GM12865 (cell line): ENCODE measurements at regions not wholly inside any gene's neighbourhood (a gene's known extent, or its start where the extent isn't known, plus 50 kb on each side); places are given as distances from the start of the nearest gene placed in this dataset.

Experiments used
- DNase-seq: peaks from one replicate; pipeline ENCODE4 v3.0.0; 2010; ENCODE audit warnings: low read depth
- H3K4me3 ChIP-seq: 2 replicates; pipeline ENCODE4 v1.5.1; 2011; ENCODE audit warnings: mild to moderate bottlenecking, low read depth, low read length, control low read depth
- CTCF ChIP-seq: IDR thresholded peaks from 2 replicates; pipeline ENCODE4 v1.5.1; 2011; ENCODE audit warnings: low read length, control low read depth, low read depth, inconsistent platforms; ENCODE audit not compliant: insufficient read depth; ENCODE audit errors: missing control alignments

- H3K4me3 ChIP-seq, result no peak overlapping the region
- no peak for DNase-seq
- no peak for TF ChIP-seq CTCF
Measured at GRCh38 chr7:156487811-156488533, 152.6 kb upstream of the RNF32 start.

GRCh38 chr7:156480671-156481070 is 159.9 kb upstream of the RNF32 start:
- H3K4me3 ChIP-seq, result no peak overlapping the region
- no peak for DNase-seq
- no peak for TF ChIP-seq CTCF

- no peak for DNase-seq
- TF ChIP-seq CTCF, result no peak
- no peak overlapping the region for H3K4me3 ChIP-seq
Measured at GRCh38 chr7:156479596-156479995, 161.0 kb upstream of the RNF32 start.

- TF ChIP-seq CTCF, result no peak
- no peak overlapping the region for H3K4me3 ChIP-seq
- DNase-seq, result no peak
Measured at GRCh38 chr7:156478486-156478885, 162.1 kb upstream of the RNF32 start.

DNA sequence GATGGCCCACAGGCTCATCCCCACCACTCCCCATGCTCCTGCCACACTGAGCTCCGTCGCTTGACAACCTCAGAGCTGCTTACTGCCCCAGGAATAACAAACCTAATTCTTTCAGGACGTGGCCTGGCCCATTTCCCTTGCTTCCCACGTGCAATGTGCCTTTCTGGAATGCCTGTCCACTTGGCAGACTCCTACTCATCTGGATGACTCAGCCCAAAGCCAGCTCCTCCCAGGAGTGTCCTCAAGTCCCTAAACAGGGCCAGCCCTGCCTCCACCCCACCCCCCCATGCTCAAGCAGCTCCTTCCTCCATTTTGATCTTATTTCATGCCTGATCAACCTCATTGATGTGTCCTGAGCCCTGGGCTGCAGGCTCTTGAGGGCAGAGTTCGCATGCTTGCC is 164.9 kb upstream of the RNF32 start:
- H3K4me3 ChIP-seq, result no peak overlapping the region
- no peak for TF ChIP-seq CTCF
- DNase-seq, result no peak

- DNase-seq, result peak; percentile 51
- TF ChIP-seq CTCF, result no peak
- H3K4me3 ChIP-seq, result no peak overlapping the region
Measured at GRCh38 chr7:156475179-156475578, 165.4 kb upstream of the RNF32 start.

- H3K4me3 ChIP-seq, result no peak overlapping the region
- peak; percentile 8 for DNase-seq
- TF ChIP-seq CTCF, result no peak
Measured at GRCh38 chr7:156474241-156474743, 166.3 kb upstream of the RNF32 start.
